HEK293T (cell line): ENCODE measurements at regions not wholly inside any gene's neighbourhood (a gene's known extent, or its start where the extent isn't known, plus 50 kb on each side); places are given as distances from the start of the nearest gene placed in this dataset.

ENCODE experiments used
- BHLHE40 ChIP-seq: fragments of 450-650 bp; IDR thresholded peaks from 2 replicates; pipeline ENCODE4 v1.6.1; 2016; ENCODE audit warnings: mild to moderate bottlenecking, moderate library complexity, borderline replicate concordance
- SP1 ChIP-seq: fragments of 450-650 bp; IDR thresholded peaks from 2 replicates; pipeline ENCODE4 v1.6.1; 2017
- SUZ12 ChIP-seq: fragments of 450-650 bp; IDR thresholded peaks from 2 replicates; pipeline ENCODE4 v1.6.1; 2016; ENCODE audit warnings: mild to moderate bottlenecking

DNA sequence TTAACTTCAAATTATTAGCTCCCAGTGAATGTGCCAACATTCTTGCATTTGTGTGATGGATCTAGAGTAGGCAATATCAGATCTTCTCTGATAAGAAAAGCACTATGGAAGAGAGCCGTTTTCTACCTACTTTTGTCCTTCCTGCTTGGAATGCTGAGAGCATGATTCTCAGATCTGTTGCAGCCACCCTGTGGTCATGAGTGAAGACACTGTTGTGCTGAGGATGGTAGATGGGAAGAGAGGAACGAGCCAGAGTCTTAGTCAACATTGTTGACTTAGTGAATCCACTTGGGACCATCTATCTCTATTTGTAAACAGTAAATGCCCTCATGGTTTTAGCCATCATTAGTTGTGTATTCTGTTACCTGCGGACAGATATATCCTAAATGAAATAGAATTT is 202.6 kb downstream of the CD109 start:
- TF ChIP-seq SP1 = no peak
- TF ChIP-seq SUZ12 = no peak
- TF ChIP-seq BHLHE40 = no peak
